Glomerular visceral epithelial cell (primary cell): ENCODE measurements at regions not wholly inside any gene's neighbourhood (a gene's known extent, or its start where the extent isn't known, plus 50 kb on each side); places are given as distances from the start of the nearest gene placed in this dataset.

Experiments used
- DNase-seq: peaks from one replicate; pipeline ENCODE4 v3.0.0-alpha.2; 2016; ENCODE audit errors: extremely low spot score

DNA sequence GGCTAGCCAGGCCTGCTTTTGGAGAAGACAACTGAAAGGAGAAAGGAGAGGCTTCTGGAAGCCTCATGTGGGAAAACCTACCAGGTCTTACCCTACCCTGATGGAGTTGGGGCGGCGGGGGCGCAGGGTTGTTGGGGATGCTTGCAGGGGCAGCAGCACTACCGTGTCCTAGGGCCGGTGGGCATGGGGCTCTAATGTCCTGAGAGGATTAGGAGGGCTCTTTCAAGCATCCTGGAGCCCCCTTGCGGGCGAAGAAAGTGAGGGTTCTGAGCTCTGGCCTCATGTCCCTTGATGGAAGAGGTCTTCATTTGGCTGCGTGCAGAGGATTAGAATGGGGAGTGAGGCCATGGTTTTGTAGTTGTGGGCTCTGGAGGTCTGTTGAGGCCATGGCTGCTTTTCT, 86.9 kb upstream of the PITX1 start:
- no peak for DNase-seq

GRCh38 chr5:135119481-135119880, 85.5 kb upstream of the PITX1 start:
- no peak for DNase-seq

GRCh38 chr5:135117590-135117989, 83.6 kb upstream of the PITX1 start:
- no peak for DNase-seq

DNA sequence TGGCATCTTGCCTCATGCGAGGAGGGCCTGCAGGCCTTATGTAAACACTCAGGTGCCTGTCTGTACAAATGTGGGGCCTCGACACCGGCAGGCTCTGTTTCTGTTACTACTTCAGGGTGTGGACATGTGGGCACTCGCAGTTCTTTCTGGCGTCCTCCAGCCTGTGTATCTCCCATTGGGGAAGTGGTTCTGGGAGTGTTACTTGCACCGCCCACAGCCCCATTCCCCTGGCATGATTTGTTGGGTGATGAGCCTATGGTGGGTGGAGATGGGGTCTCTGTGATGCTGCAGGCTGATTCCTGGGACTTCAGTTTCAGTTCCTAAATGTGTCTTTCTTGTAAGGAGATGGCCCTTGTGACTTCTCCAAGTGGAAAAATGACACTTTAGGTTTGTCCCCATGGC, 82.1 kb upstream of the PITX1 start:
- no peak for DNase-seq

DNA sequence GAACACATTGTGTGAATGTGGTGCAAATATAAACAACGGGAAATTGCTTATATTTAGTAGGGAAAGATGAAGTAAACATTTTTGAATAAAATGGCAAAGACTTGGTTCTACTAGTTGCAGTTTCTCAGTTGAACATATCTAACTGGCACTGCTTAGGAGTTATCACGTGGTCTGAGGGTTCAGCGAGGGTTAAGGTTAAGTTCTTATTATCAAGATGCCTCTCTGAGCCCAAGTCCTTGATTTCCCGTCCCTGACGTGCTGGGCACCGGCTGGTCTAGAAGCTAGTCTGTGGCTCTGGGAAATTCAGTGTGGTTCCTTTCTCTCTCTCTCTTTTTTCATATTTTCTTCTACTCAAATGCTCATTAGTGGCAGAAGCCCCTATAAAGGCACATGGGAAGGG, 81.6 kb upstream of the PITX1 start:
- no peak for DNase-seq

- DNase-seq: no peak
These were observed 80.7 kb upstream of the PITX1 start for GRCh38 chr5:135114759-135115158.

DNA sequence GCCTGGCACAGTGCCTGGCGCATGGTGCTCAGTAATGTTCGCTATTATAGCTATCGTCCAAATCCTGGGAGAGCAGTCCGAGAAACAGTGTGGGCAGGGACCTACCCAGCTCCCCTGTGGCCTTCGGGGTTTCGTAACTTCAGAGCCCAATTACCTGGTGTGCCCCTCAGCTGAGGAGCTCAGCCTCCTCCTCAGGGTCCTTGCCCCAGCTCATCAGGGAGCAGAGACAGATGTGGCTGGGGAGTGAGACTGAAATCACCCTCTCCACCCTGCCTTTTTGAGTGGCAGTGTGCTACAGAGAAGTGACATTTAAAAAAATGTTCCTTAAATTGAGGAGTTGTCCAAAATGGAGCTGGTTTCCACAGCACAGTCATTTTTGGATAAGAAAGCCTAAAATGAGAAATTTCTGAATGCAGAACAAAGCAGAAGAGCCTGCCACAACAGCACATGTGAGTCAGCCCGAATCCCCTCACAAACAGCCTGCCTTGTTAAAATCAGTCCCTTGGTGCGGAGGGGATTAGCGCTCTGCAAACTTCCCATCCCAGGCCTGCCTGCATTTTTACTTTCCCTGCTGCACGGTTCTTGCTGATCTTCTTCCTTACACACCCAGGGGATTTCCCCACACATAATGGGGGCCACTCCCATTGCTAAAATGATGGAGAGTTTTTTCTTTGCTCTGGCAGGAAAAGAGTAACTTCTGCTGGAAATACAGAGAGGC, 78.1 kb upstream of the PITX1 start:
- DNase-seq: no peak

DNA sequence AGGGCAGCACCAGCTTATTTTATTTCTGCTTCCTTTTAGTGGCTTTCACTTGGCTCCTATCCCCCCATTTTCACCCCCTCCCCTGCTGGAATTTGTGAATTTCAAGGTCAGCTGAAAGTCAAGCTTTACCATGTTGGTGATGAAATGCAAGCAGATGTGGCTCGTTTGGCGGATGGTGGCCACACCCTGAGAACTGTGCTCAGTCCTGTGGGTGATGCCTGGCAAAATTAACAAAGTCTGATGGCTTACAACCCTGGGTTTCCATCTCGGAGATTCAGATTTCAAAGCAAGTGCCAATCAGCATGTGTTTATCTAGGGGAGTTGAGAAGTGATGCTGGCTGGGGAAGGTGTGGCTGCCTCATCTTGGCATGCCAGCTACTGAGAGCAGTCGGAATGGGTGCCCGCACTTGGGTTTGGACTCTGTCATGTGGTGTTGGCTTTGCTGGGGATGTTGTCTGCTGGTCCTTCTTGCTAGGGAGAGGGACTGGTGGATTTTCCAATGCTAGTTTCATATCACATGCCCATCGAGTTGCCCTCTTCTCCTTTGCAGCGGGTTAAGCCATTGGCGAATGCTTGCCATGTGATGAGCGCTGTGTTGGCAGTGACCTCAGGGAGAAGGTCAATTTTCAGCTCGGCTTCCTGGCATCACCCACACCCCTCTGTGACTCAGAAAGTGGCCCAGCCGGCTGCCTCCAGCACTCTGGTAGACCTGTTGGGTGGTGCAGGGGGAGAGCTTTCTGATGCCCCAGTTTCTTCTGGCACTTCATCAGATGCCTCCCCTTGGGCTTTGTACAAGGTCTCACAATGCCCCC, 77.0 kb upstream of the PITX1 start:
- no peak for DNase-seq

DNA sequence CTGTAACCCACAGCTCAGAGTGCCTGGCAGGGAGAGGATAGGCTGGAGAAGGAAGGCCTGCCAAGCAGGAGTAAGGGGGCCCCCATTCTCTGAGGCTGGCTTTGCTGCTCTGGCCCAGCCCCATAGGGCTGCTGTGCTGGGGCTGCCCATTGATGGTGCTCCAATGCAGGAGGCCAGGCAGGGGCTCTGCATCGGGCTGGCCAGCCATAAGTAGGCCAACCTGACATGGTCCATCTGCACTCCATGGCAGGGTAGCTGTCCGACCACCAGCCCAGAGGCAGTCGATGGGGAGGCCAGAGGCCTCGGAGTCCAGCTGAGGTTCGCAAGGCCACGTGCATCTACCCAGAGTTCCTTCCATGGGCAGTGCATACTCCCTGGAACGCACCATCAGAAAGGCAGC, 75.0 kb upstream of the PITX1 start:
- no peak for DNase-seq

GRCh38 chr5:135108569-135108968, 74.5 kb upstream of the PITX1 start:
- no peak for DNase-seq

- DNase-seq: no peak
These were observed 74.0 kb upstream of the PITX1 start for GRCh38 chr5:135107986-135108385.

GRCh38 chr5:135106610-135107471, 72.8 kb upstream of the PITX1 start:
- DNase-seq: no peak

GRCh38 chr5:135106136-135106535, 72.1 kb upstream of the PITX1 start:
- DNase-seq: no peak

DNA sequence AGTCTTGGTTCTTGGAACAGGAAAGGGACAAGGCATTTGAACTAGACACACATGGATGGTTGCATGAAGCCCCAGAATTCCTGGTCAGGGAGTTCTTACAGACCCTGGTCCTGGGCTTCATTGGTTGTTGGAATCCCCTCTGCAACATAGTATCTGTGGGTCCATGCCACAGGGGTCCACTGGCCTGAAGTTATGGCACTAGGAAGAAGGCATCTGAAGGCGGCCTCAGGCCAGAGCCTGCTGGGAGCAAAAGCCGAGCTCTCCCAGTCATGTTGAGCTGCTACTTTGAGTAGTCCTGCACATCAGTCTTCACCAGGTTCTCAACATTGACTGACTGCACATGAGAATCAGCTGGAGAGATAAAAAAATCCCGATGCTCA, 71.1 kb upstream of the PITX1 start:
- no peak for DNase-seq

GRCh38 chr5:135103575-135103853, 69.5 kb upstream of the PITX1 start:
- DNase-seq: no peak

DNA sequence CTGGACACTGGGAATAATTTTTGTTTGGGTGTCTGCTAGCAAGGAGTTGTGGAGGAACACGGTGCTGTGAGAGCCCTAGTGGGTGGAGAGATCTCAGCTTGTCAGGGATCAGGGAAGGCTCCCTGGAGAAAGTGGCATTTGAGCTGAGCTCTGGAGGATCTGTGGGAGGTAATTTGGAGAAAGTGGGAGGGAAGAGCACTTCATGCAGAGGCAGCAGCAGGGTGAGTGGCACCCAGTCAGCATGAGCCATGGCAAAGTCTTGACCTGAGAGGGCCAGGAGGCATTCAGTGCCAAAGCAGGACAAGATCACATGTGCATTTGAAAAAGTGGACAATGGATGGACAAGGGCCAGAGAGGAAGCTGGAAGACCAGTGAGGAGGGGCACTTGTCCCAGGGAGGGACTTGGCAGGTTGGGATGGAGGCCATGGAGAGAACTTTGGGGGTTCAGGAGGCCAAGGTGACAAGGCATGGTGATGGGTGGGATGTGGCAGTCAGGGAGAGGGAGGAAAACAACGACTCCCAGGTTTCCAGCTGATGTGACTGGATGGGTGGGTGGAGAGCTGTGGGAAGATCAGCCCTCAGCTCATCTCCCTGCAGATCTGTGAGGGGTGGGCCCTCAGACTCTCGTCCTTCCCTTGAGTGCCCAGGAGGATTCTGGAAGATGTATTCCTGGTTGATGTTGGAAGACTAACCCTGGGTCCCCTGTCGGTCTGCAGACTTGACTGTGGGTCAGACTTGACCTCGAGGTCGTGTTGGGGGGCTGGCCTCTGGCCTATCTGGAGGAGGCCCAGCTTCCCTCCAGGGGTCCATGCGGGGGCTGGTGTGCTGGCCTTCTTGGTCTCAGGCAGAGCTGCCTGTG, 68.9 kb upstream of the PITX1 start:
- DNase-seq: no peak

GRCh38 chr5:135100431-135100830, 66.4 kb upstream of the PITX1 start:
- no peak for DNase-seq

GRCh38 chr5:135100011-135100410, 66.0 kb upstream of the PITX1 start:
- DNase-seq: no peak

DNA sequence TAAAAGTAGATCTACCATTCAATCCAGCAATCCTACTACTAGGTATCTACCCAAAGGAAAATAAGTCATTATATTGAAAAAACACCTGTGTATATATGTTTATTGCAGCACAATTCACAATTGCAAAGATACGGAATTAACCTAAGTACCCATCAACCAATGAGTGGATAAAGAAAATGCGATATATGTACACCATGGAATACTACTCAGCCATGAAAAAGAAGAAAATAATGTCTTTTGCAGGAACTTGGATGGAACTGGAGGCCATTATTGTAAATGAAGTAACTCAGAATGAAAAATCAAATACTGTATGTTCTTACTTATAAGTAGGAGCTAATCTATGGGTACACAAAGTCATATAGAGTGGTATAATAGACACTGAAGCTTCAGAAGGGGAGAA, 63.4 kb upstream of the PITX1 start:
- DNase-seq: no peak

DNA sequence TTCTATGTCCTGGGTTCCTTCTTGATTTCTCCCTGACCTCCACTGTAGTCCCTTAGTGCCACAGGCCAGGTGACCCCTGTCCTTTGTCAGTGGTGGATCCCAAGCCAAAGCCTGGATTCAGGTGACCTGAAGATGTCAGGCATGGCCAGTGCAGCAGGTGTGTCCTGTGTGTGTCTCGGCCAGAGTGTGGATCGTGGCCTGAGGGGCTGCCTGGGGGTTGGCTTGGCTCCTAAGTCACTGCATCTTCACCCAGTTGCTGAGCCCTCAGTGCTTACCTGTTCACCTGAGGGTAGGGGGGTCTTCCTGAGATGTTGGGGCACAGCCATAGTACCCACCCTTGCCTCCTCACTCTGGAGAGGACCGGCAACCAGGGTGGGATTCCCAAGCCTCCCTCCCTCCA, 61.8 kb upstream of the PITX1 start:
- DNase-seq: no peak

- DNase-seq: no peak
These were observed 61.2 kb upstream of the PITX1 start for GRCh38 chr5:135095052-135095715.
